B cell (primary cell): ENCODE measurements at regions not wholly inside any gene's neighbourhood (a gene's known extent, or its start where the extent isn't known, plus 50 kb on each side); places are given as distances from the start of the nearest gene placed in this dataset.

Experiments
- ATAC-seq: fragments of 200-7000 bp; cut with Tn5 transposase; one replicate; pipeline ENCODE4 v1.10.0; 2021; ENCODE audit warnings: low read depth, mild to moderate bottlenecking, moderate number of reproducible peaks, moderate library complexity
- CTCF ChIA-PET: fragments of 350-600 bp; sonication (Branson Sonifier 250); formaldehyde crosslinking; loops from one replicate; lab custom pipeline; 2021; ENCODE audit warnings: antibody characterized with exemption, inconsistent platforms; lab: Charles Lee
- POLR2A ChIA-PET: fragments of 350-600 bp; sonication (Branson Sonifier 250); formaldehyde crosslinking; loops from one replicate; lab custom pipeline; 2021; ENCODE audit warnings: antibody characterized with exemption; lab: Charles Lee
- DNase-seq: peaks from one replicate; pipeline ENCODE4 v3.0.0; 2013
- H2AFZ ChIP-seq: 2 replicates; pipeline ENCODE4 v1.6.1; 2012; ENCODE audit warnings: mild to moderate bottlenecking, low read depth, low read length; ENCODE audit not compliant: insufficient read depth, poor library complexity, severe bottlenecking
- H3K27ac ChIP-seq, 2 donors: 1 replicate in 1 of 2; 2 replicates in 1 of 2; pipeline ENCODE4 v1.5.1; 2012 to 2013; ENCODE audit warnings: low read length in 2 of 2, mild to moderate bottlenecking in 2 of 2, moderate library complexity in 1 of 2
- H3K27me3 ChIP-seq, 4 experiments: fragments of 200-600 bp in 1 of 4; sonication (generic) in 1 of 4; replicated peaks in 1 of 4; 1 replicate in 2 of 4; 2 replicates in 2 of 4; pipeline versions ENCODE4 v1.6.1 to v1.7.0; 2013 to 2016; ENCODE audit warnings: low read length in 3 of 4, mild to moderate bottlenecking in 2 of 4, mixed read lengths in 1 of 4, moderate library complexity in 1 of 4; ENCODE audit not compliant: insufficient read depth in 4 of 4, control insufficient read depth in 3 of 4; ENCODE audit errors: control extremely low read depth in 1 of 4
- H3K36me3 ChIP-seq, 2 experiments: replicated peaks in 1 of 2; 1 replicate in 1 of 2; 2 replicates in 1 of 2; pipeline versions ENCODE4 v1.6.1 to v1.7.1; 2013; ENCODE audit warnings: low read length in 1 of 2; ENCODE audit not compliant: insufficient read depth in 2 of 2, control insufficient read depth in 1 of 2; ENCODE audit errors: control extremely low read depth in 1 of 2, extremely low read depth in 1 of 2
- H3K4me1 ChIP-seq, 2 donors: fragments of 200-600 bp in 1 of 2; sonication (generic) in 1 of 2; 1 replicate in 1 of 2; 2 replicates in 1 of 2; pipeline versions ENCODE4 v1.5.1 to v1.6.1; 2013 to 2017; ENCODE audit warnings: low read length in 2 of 2; ENCODE audit not compliant: control insufficient read depth in 2 of 2, insufficient read depth in 2 of 2
- H3K4me2 ChIP-seq: replicated peaks from 2 replicates; pipeline ENCODE3; 2012; ENCODE audit warnings: mild to moderate bottlenecking, low read depth, low read length; ENCODE audit not compliant: poor library complexity, severe bottlenecking
- H3K4me3 ChIP-seq, 5 experiments: fragments of 200-600 bp in 1 of 5; sonication (generic) in 1 of 5; 1 replicate in 3 of 5; 2 replicates in 2 of 5; pipeline versions ENCODE4 v1.5.1 to v1.7.0; 2011 to 2016; ENCODE audit warnings: low read length in 4 of 5, mild to moderate bottlenecking in 4 of 5, low read depth in 2 of 5, control low read depth in 1 of 5, moderate library complexity in 1 of 5; ENCODE audit not compliant: insufficient read depth in 1 of 5; ENCODE audit errors: control extremely low read depth in 1 of 5, extremely low read depth in 1 of 5
- H3K79me2 ChIP-seq: fragments of 200-600 bp; sonication (generic); one replicate; pipeline ENCODE4 v1.6.0; 2016; ENCODE audit warnings: low read length; ENCODE audit not compliant: control insufficient read depth, insufficient read depth
- H3K9ac ChIP-seq: fragments of 200-600 bp; sonication (generic); 2 replicates; pipeline ENCODE4 v1.6.1; 2017; ENCODE audit warnings: mild to moderate bottlenecking, low read length, moderate library complexity
- H3K9me3 ChIP-seq, 3 donors: one replicate each; pipeline versions ENCODE4 v1.6.1 to v1.7.1; 2013; ENCODE audit warnings: low read length in 2 of 3; ENCODE audit not compliant: control insufficient read depth in 2 of 3, insufficient read depth in 1 of 3; ENCODE audit errors: control extremely low read depth in 1 of 3
- H4K20me1 ChIP-seq: 2 replicates; pipeline ENCODE4 v1.6.0; 2012; ENCODE audit warnings: mild to moderate bottlenecking, low read length; ENCODE audit not compliant: insufficient read depth, control insufficient read depth, poor library complexity, severe bottlenecking
- H3K27ac Mint-ChIP-seq: one replicate; pipeline ENCODE4 v1.8.0; 2021; ENCODE audit warnings: mixed read lengths
- H3K27me3 Mint-ChIP-seq: one replicate; pipeline ENCODE4 v1.8.0; 2021; ENCODE audit warnings: mixed read lengths
- H3K4me1 Mint-ChIP-seq: one replicate; pipeline ENCODE4 v1.8.0; 2021; ENCODE audit warnings: mixed read lengths
- H3K4me3 Mint-ChIP-seq: one replicate; pipeline ENCODE4 v1.8.0; 2021; ENCODE audit warnings: mixed read lengths
- H3K9me3 Mint-ChIP-seq: one replicate; pipeline ENCODE4 v1.8.0; 2022; ENCODE audit warnings: mixed read lengths; ENCODE audit not compliant: insufficient read depth
- CTCF ChIP-seq: fragments of 200-600 bp; IDR thresholded peaks from one replicate; pipeline ENCODE4 v1.8.0; 2022; ENCODE audit warnings: antibody characterized with exemption, mild to moderate bottlenecking
- EZH2 ChIP-seq: IDR thresholded peaks from 2 replicates; pipeline ENCODE4 v1.6.1; 2012; ENCODE audit warnings: borderline replicate concordance, low read depth, mild to moderate bottlenecking, moderate library complexity, low read length; ENCODE audit not compliant: insufficient read depth, poor library complexity, severe bottlenecking
- WGBS: methylation state at CpG from one replicate; pipeline ENCODE4 v1.1.5; 2013; ENCODE audit warnings: missing lambda C conversion rate; ENCODE audit not compliant: insufficient coverage; 5-methylcytosine and 5-hydroxymethylcytosine counted together
- intact Hi-C: fragments of 100-400 bp; cut with micrococcal nuclease; formaldehyde crosslinking; loops from one replicate; pipeline ENCODE4 v1.10.0; 2022

GRCh38 chr6:143562143-143562542 lies 50.6 kb upstream of the FUCA2 start:
- H3K36me3 ChIP-seq, result no peaks in the 10 kb centered on the region
- H3K27me3 Mint-ChIP-seq, result no peaks in the 10 kb centered on the region
- H4K20me1 ChIP-seq, result no peaks in the 10 kb centered on the region
- ChIA-PET POLR2A (no interaction called here), CTCF (no interaction called here)
- no peak overlapping the region for H3K4me3 Mint-ChIP-seq
- no peak for ATAC-seq
- H3K4me1 Mint-ChIP-seq, result peaks cover 6% of the 10 kb centered on the region
- TF ChIP-seq EZH2 (no peak), CTCF (no peak)
- H3K27ac ChIP-seq, result no peak overlapping the region
- WGBS, result 60% methylated on average over 3 of the region's 4 CpGs
- no peaks in the 10 kb centered on the region for H3K9me3 Mint-ChIP-seq
- H3K27ac Mint-ChIP-seq, result no peak overlapping the region
- DNase-seq, result no peak
- no peak overlapping the region for H3K9ac ChIP-seq
- no peak overlapping the region for H3K4me2 ChIP-seq
- intact Hi-C loops, result no loop called here
- H3K79me2 ChIP-seq, result no peaks in the 10 kb centered on the region
- H2AFZ ChIP-seq, result no peak overlapping the region
- H3K4me1 ChIP-seq, result no peaks in the 10 kb centered on the region
- H3K9me3 ChIP-seq, result no peaks in the 10 kb centered on the region
- H3K27me3 ChIP-seq, result no peaks in the 10 kb centered on the region
- no peak overlapping the region for H3K4me3 ChIP-seq
